ENCODE measurements at regions not wholly inside any gene's neighbourhood (a gene's known extent, or its start where the extent isn't known, plus 50 kb on each side); places are given as distances from the start of the nearest gene placed in this dataset.
"Not testable (repeated sequence)": the region's sequence is repeated elsewhere in the genome, so short reads cannot be mapped to it uniquely, and the experiment has no call there.

DNA sequence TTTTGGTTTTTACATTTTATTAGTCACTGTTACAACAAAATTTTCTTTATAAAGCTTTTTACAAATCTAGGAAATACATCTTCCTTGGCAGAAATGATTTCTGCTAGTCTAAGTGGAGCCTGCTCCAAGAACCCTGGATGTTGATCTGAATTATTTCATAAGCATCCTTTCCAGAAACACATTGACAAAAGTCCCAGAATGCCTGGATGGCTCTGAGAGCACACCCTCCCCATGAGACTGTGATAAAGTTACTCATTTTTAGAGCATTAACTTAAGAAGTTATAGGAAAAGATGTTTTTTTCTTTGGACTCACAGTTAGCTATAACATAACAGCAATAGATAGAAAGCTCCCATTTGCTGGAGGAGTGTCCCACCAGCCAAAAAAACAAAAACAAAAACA, 559.6 kb upstream of the SPRY2 start:
- H3F3A ChIP-seq (ENCODE audit: insufficient read depth, low read length, poor library complexity, severe bottlenecking), result no peaks in the 10 kb centered on the region
- TF ChIP-seq POLR2AphosphoS5 (IDR thresholded peaks at IDR 0.05), result no peak
- TF ChIP-seq TAF1 (IDR thresholded peaks at IDR 0.05; ENCODE audit: low read depth), result no peak
- TF ChIP-seq EZH2 (IDR thresholded peaks at IDR 0.05; ENCODE audit: borderline replicate concordance, insufficient read depth, low read length, poor library complexity, severe bottlenecking), result no peak
- no peak for TF ChIP-seq EP300 (conservative IDR thresholded peaks at IDR 0.05; ENCODE audit: poor library complexity, severe bottlenecking)
- TF ChIP-seq, protein P1, sequence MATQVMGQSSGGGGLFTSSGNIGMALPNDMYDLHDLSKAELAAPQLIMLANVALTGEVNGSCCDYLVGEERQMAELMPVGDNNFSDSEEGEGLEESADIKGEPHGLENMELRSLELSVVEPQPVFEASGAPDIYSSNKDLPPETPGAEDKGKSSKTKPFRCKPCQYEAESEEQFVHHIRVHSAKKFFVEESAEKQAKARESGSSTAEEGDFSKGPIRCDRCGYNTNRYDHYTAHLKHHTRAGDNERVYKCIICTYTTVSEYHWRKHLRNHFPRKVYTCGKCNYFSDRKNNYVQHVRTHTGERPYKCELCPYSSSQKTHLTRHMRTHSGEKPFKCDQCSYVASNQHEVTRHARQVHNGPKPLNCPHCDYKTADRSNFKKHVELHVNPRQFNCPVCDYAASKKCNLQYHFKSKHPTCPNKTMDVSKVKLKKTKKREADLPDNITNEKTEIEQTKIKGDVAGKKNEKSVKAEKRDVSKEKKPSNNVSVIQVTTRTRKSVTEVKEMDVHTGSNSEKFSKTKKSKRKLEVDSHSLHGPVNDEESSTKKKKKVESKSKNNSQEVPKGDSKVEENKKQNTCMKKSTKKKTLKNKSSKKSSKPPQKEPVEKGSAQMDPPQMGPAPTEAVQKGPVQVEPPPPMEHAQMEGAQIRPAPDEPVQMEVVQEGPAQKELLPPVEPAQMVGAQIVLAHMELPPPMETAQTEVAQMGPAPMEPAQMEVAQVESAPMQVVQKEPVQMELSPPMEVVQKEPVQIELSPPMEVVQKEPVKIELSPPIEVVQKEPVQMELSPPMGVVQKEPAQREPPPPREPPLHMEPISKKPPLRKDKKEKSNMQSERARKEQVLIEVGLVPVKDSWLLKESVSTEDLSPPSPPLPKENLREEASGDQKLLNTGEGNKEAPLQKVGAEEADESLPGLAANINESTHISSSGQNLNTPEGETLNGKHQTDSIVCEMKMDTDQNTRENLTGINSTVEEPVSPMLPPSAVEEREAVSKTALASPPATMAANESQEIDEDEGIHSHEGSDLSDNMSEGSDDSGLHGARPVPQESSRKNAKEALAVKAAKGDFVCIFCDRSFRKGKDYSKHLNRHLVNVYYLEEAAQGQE (IDR thresholded peaks at IDR 0.05; ENCODE audit: borderline replicate concordance), result no peak
- TF ChIP-seq MXI1 (conservative IDR thresholded peaks at IDR 0.05; ENCODE audit: poor library complexity, severe bottlenecking), result no peak
- TF ChIP-seq, protein P2, sequence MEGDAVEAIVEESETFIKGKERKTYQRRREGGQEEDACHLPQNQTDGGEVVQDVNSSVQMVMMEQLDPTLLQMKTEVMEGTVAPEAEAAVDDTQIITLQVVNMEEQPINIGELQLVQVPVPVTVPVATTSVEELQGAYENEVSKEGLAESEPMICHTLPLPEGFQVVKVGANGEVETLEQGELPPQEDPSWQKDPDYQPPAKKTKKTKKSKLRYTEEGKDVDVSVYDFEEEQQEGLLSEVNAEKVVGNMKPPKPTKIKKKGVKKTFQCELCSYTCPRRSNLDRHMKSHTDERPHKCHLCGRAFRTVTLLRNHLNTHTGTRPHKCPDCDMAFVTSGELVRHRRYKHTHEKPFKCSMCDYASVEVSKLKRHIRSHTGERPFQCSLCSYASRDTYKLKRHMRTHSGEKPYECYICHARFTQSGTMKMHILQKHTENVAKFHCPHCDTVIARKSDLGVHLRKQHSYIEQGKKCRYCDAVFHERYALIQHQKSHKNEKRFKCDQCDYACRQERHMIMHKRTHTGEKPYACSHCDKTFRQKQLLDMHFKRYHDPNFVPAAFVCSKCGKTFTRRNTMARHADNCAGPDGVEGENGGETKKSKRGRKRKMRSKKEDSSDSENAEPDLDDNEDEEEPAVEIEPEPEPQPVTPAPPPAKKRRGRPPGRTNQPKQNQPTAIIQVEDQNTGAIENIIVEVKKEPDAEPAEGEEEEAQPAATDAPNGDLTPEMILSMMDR (IDR thresholded peaks at IDR 0.05; ENCODE audit: poor library complexity, severe bottlenecking), result no peak
- no peak for TF ChIP-seq SMC3 (conservative IDR thresholded peaks at IDR 0.05; ENCODE audit: poor library complexity)
- TF ChIP-seq RAD21 (conservative IDR thresholded peaks at IDR 0.05), result no peak
- no peak overlapping the region for H3K4me2 ChIP-seq (ENCODE audit: low read length)
- no peak overlapping the region for H2AFZ ChIP-seq (ENCODE audit: low read depth, low read length)
- H4K20me1 ChIP-seq (ENCODE audit: insufficient read depth), result no peaks in the 10 kb centered on the region
- no peaks in the 10 kb centered on the region for H3K27me3 ChIP-seq (ENCODE audit: insufficient read depth, low read depth, low read length)
- no peaks in the 10 kb centered on the region for H3K79me2 ChIP-seq (replicated peaks; ENCODE audit: insufficient read depth, low read length)
- no peaks in the 10 kb centered on the region for H3K9me2 ChIP-seq (ENCODE audit: insufficient read depth, low read length)
- H3K9me3 ChIP-seq (ENCODE audit: low read length), result no peaks in the 10 kb centered on the region
- no peak overlapping the region for H3K27ac ChIP-seq (ENCODE audit: low read length)
- H3K4me3 ChIP-seq (ENCODE audit: low read length), result no peak overlapping the region
- H3K36me3 ChIP-seq (ENCODE audit: insufficient read depth, low read length), result no peaks in the 10 kb centered on the region
- H3K9ac ChIP-seq (ENCODE audit: low read length), result no peak overlapping the region

DNA sequence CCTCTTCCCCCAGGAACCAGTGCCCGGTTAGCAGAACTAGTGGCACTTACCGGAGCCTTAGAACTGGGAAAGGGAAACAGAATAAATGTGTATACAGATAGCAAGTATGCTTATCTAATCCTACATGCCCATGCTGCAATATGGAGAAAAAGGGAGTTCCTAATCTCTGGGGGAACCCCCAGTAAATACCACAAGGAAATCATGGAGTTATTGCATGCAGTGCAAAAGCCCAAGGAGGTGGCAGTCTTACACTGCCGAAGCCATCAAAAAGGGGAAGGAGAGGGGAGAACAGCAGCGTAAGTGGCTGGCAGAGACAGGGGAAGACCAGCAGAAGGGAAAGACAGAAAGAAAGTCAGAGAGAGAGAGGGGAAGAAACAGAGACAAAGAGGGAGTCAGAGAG, 556.7 kb upstream of the SPRY2 start:
- H3K27me3 ChIP-seq (ENCODE audit: insufficient read depth, low read depth, low read length); H2AFZ ChIP-seq (ENCODE audit: low read depth, low read length); H3K79me2 ChIP-seq (replicated peaks; ENCODE audit: insufficient read depth, low read length); H3K36me3 ChIP-seq (ENCODE audit: insufficient read depth, low read length); H3K4me2 ChIP-seq (ENCODE audit: low read length); H3K27ac ChIP-seq (ENCODE audit: low read length); H3F3A ChIP-seq (ENCODE audit: insufficient read depth, low read length, poor library complexity, severe bottlenecking); H3K4me3 ChIP-seq (ENCODE audit: low read length); H3K9me2 ChIP-seq (ENCODE audit: insufficient read depth, low read length); H3K9me3 ChIP-seq (ENCODE audit: low read length); H3K9ac ChIP-seq (ENCODE audit: low read length); H4K20me1 ChIP-seq (ENCODE audit: insufficient read depth): not testable (repeated sequence)

DNA sequence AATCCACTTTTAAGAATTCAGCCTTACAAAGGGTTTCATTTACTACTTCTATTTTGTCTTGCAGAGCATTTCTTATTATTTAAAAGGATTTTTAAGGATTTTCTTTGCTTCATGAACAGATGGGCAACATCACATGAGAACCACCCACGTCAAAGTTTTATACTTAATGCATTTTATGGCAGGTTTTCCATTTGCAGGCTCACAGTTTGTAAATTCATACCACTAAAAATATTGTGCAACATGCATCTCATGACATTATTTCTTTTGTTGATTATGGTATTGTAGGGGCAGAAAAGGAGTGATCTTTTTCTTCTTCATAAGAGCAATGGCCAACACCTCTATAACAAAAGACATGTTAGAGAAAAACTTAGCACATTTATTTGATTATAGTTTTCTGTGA, 554.0 kb upstream of the SPRY2 start:
- no peaks in the 10 kb centered on the region for H3K27me3 ChIP-seq (ENCODE audit: insufficient read depth, low read depth, low read length)
- H3K79me2 ChIP-seq (replicated peaks; ENCODE audit: insufficient read depth, low read length), result no peaks in the 10 kb centered on the region
- H3K36me3 ChIP-seq (ENCODE audit: insufficient read depth, low read length), result no peaks in the 10 kb centered on the region
- H2AFZ ChIP-seq (ENCODE audit: low read depth, low read length), result no peak overlapping the region
- no peaks in the 10 kb centered on the region for H3K9me3 ChIP-seq (ENCODE audit: low read length)
- H3K4me3 ChIP-seq (ENCODE audit: low read length), result no peak overlapping the region
- no peak overlapping the region for H3K4me2 ChIP-seq (ENCODE audit: low read length)
- TF ChIP-seq, protein P1 (IDR thresholded peaks at IDR 0.05; ENCODE audit: borderline replicate concordance), result no peak
- TF ChIP-seq MXI1 (conservative IDR thresholded peaks at IDR 0.05; ENCODE audit: poor library complexity, severe bottlenecking) (no peak), EZH2 (IDR thresholded peaks at IDR 0.05; ENCODE audit: borderline replicate concordance, insufficient read depth, low read length, poor library complexity, severe bottlenecking) (no peak), EP300 (conservative IDR thresholded peaks at IDR 0.05; ENCODE audit: poor library complexity, severe bottlenecking) (no peak), SMC3 (conservative IDR thresholded peaks at IDR 0.05; ENCODE audit: poor library complexity) (no peak), TAF1 (IDR thresholded peaks at IDR 0.05; ENCODE audit: low read depth) (no peak)
- H3F3A ChIP-seq (ENCODE audit: insufficient read depth, low read length, poor library complexity, severe bottlenecking), result no peaks in the 10 kb centered on the region
- no peaks in the 10 kb centered on the region for H3K9me2 ChIP-seq (ENCODE audit: insufficient read depth, low read length)
- H3K9ac ChIP-seq (ENCODE audit: low read length), result no peak overlapping the region
- no peaks in the 10 kb centered on the region for H4K20me1 ChIP-seq (ENCODE audit: insufficient read depth)
- no peak overlapping the region for H3K27ac ChIP-seq (ENCODE audit: low read length)
